Thyroid gland (tissue), 4 donors: ENCODE measurements at regions not wholly inside any gene's neighbourhood (a gene's known extent, or its start where the extent isn't known, plus 50 kb on each side); places are given as distances from the start of the nearest gene placed in this dataset.

ENCODE experiments used
- DNase-seq, 2 donors: peaks; one replicate each; pipeline ENCODE4 v3.0.0-alpha.2; 2019
- H3K27ac ChIP-seq, 3 donors: fragments of 200-600 bp; sonication (generic); 1 replicate in 2 of 3; 2 replicates in 1 of 3; pipeline ENCODE4 v1.5.1; 2016 to 2019; ENCODE audit warnings: mild to moderate bottlenecking in 1 of 3, moderate library complexity in 1 of 3
- H3K27me3 ChIP-seq: fragments of 200-600 bp; sonication (generic); one replicate; pipeline ENCODE4 v1.5.1; 2019
- H3K36me3 ChIP-seq, 2 donors: fragments of 200-600 bp; sonication (generic); one replicate each; pipeline ENCODE4 v1.5.1; 2016 to 2019
- H3K4me1 ChIP-seq, 2 donors: fragments of 200-600 bp; sonication (generic); one replicate each; pipeline ENCODE4 v1.5.1; 2017 to 2019
- H3K4me3 ChIP-seq, 3 donors: fragments of 200-600 bp; sonication (generic); replicated peaks in 1 of 3; 1 replicate in 2 of 3; 2 replicates in 1 of 3; pipeline ENCODE4 v1.5.1; 2016; ENCODE audit warnings: mild to moderate bottlenecking in 1 of 3
- H3K9me3 ChIP-seq: fragments of 200-600 bp; sonication (generic); one replicate; pipeline ENCODE4 v1.5.1; 2017
- POLR2A ChIP-seq, 2 donors: fragments of 450-650 bp; IDR thresholded peaks; one replicate each; pipeline ENCODE4 v1.6.1; 2017; ENCODE audit warnings: antibody characterized with exemption in 2 of 2, mild to moderate bottlenecking in 2 of 2, moderate library complexity in 1 of 2
- WGBS, 2 donors: methylation state at CpG; one replicate each; pipeline ENCODE4 v1.1.5; 2017; 5-methylcytosine and 5-hydroxymethylcytosine counted together
- intact Hi-C: fragments of 100-400 bp; cut with DNase I; formaldehyde crosslinking; loops from one replicate; pipeline ENCODE4 v1.15.1; 2023
- TF ChIP-seq, protein P1 (sequence below), 6 experiments: fragments of 200-600 bp in 3 of 6; fragments of 450-650 bp in 3 of 6; sonication (generic) in 3 of 6; IDR thresholded peaks; one replicate each; pipeline ENCODE4 v1.5.1; 2016 to 2019; ENCODE audit warnings: antibody characterized with exemption in 6 of 6, mild to moderate bottlenecking in 2 of 6, inconsistent platforms in 1 of 6, moderate library complexity in 1 of 6

DNA sequence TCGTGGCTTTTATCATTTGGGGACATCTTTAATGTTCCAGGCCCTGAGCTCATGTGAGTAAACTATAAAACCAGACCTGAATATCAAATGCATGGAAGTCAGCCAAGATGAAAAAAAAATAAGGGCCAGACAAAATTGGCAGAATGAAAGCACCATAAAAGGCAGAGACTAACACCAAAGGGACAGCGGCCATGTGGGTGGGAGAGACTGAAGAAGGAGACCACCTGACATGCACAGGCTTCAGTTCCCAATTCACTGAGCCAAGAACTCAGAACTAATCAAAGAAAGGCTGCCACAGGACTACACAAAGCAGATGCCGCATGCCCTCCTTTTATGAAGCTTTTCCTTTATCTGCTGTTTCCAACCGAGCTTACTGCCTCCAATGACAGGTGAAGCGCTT, 267.1 kb downstream of the RAD51AP2 start:
- Histone ChIP-seq H3K4me3 (no peak overlapping the region), H3K4me1 (no peaks in the 10 kb centered on the region), H3K36me3 (no peaks in the 10 kb centered on the region), H3K27me3 (no peaks in the 10 kb centered on the region), H3K9me3 (no peaks in the 10 kb centered on the region), H3K27ac (no peak overlapping the region)
- TF ChIP-seq, protein P1, sequence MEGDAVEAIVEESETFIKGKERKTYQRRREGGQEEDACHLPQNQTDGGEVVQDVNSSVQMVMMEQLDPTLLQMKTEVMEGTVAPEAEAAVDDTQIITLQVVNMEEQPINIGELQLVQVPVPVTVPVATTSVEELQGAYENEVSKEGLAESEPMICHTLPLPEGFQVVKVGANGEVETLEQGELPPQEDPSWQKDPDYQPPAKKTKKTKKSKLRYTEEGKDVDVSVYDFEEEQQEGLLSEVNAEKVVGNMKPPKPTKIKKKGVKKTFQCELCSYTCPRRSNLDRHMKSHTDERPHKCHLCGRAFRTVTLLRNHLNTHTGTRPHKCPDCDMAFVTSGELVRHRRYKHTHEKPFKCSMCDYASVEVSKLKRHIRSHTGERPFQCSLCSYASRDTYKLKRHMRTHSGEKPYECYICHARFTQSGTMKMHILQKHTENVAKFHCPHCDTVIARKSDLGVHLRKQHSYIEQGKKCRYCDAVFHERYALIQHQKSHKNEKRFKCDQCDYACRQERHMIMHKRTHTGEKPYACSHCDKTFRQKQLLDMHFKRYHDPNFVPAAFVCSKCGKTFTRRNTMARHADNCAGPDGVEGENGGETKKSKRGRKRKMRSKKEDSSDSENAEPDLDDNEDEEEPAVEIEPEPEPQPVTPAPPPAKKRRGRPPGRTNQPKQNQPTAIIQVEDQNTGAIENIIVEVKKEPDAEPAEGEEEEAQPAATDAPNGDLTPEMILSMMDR (IDR thresholded peaks at IDR 0.05), result no peak
- no peak for TF ChIP-seq POLR2A (IDR thresholded peaks at IDR 0.05)
- intact Hi-C loops, result no loop called here
- no peak for DNase-seq
- 79 to 86% methylated on average over 5 of the region's 5 CpGs for WGBS, 2 donors

DNA sequence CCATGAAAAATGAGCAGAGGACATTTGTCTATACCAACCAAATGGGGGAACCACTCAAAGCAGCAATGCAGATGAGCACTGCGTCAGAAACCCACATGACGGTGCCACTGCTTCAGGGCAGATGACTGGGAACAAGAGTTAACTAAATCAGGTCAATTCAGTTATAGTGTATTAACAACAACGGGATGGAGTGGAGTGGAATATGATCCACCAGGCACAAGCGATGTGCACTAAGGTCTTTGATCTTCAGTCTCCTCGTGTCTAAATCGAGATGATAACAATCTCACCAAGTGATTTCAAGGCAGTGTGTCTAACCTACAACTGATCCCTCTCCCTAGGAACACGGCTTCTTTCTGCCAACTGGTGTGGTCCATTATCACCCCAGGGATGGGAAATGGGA, 269.0 kb downstream of the RAD51AP2 start:
- TF ChIP-seq, protein P1 (IDR thresholded peaks at IDR 0.05), result no peak
- no peak for TF ChIP-seq POLR2A (IDR thresholded peaks at IDR 0.05)
- no peak overlapping the region for H3K27ac ChIP-seq
- intact Hi-C loops, result no loop called here
- H3K4me1 ChIP-seq, result no peaks in the 10 kb centered on the region
- no peaks in the 10 kb centered on the region for H3K9me3 ChIP-seq
- no peaks in the 10 kb centered on the region for H3K36me3 ChIP-seq
- 87 to 91% methylated on average over 7 of the region's 7 CpGs for WGBS, 2 donors
- no peak for DNase-seq
- H3K4me3 ChIP-seq, result no peak overlapping the region
- H3K27me3 ChIP-seq, result no peaks in the 10 kb centered on the region

DNA sequence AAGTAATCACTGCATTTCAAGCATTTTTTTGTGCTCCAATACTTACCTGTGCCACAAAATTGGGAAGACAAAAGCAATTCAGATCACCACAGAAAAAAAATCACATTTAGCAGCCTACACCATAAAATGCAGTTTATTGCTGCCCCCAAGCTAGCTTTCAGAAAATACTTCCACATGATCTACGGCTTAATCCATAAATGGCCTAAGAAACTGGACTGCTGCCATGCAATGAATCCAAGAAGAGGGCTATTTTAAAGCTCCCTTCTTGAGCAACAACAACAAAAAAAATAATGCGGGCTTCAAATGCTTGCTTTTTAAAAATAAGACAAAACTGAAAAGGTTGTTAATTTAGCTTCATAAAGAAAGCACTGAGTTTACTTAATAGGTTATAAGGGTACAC, 272.3 kb downstream of the RAD51AP2 start:
- Histone ChIP-seq H3K27ac (no peak overlapping the region), H3K4me1 (no peaks in the 10 kb centered on the region), H3K36me3 (no peaks in the 10 kb centered on the region), H3K4me3 (no peak overlapping the region), H3K9me3 (no peaks in the 10 kb centered on the region), H3K27me3 (no peaks in the 10 kb centered on the region)
- 15 to 28% methylated on average over 2 of the region's 2 CpGs for WGBS, 2 donors
- TF ChIP-seq, protein P1 (IDR thresholded peaks at IDR 0.05), result no peak
- no peak for TF ChIP-seq POLR2A (IDR thresholded peaks at IDR 0.05)
- peak in 1 of 2 donors; percentile 1 for DNase-seq
- intact Hi-C loops, result no loop called here

DNA sequence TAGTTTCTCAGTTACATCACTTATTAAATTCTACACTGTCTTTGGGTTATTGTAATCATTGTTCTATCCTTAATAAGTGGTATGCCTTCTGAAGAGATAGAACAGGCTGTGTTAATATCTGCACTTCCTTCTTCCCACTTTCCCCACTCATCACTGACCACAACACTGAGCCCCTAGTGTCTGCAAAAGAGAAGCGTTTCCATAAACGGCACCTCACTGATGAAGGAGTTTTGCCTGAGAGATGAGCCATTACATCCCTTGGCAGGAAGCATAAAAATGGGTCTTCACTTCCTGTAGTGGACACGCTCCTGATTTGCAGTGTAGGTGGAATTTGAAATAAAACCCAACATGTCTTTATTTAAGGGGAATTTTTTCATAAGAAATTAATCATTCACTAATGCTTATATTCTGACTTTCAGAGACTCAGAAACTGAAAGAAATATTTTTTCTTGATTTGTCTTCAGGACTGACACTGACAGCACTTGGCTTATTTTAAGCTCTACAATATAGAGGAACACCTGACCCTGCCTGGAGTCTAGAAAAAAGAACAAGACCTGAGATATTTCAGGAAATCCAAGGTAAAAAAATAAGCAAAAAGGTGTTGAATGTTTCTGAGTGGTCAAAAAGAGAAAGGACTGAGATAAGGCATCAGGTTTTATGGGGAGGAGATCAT, 275.3 kb downstream of the RAD51AP2 start:
- TF ChIP-seq, protein P1 (IDR thresholded peaks at IDR 0.05), result no peak
- TF ChIP-seq POLR2A (IDR thresholded peaks at IDR 0.05), result no peak
- WGBS, 2 donors, result 70 to 75% methylated on average over 3 of the region's 3 CpGs
- Histone ChIP-seq H3K9me3 (no peaks in the 10 kb centered on the region), H3K4me1 (no peaks in the 10 kb centered on the region), H3K4me3 (no peak overlapping the region), H3K27ac (no peak overlapping the region), H3K27me3 (no peaks in the 10 kb centered on the region), H3K36me3 (no peaks in the 10 kb centered on the region)
- DNase-seq, result no peak
- intact Hi-C loops, result no loop called here

DNA sequence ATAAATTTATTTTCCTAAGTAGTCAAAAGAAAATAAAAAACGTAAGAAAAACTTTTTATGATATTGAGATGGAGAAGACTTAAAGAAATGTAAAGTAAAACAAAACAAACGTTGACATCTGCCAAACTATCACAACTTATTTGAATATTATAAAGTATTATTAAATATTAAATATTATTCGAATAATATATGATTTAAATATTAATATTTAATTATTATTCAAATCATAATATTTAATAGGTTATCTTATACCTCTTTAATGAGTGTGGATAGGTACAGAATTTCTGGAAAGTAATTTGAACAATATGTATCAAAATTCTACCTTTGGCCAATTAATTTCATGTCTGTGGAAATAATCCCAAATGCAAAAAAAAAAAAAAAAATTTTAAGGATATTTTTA, 278.7 kb downstream of the RAD51AP2 start:
- no peak for DNase-seq

More for the DNA sequence above, 278.7 kb downstream of the RAD51AP2 start:
- WGBS, 2 donors, result 78 to 84% methylated on average over 3 of the region's 3 CpGs
- intact Hi-C loops, result no loop called here
- Histone ChIP-seq H3K27ac (no peak overlapping the region), H3K4me1 (no peaks in the 10 kb centered on the region), H3K27me3 (no peaks in the 10 kb centered on the region), H3K36me3 (no peaks in the 10 kb centered on the region), H3K9me3 (no peaks in the 10 kb centered on the region), H3K4me3 (no peak overlapping the region)
- TF ChIP-seq POLR2A (IDR thresholded peaks at IDR 0.05), result no peak
- TF ChIP-seq, protein P1 (IDR thresholded peaks at IDR 0.05), result no peak
